NOMO-1 treated with dmso at 0.1 percent for 144 hours (cell line): ENCODE measurements at regions not wholly inside any gene's neighbourhood (a gene's known extent, or its start where the extent isn't known, plus 50 kb on each side); places are given as distances from the start of the nearest gene placed in this dataset.
A peak's percentile ranks its signal among the peaks of the same experiment; 100 is the strongest.
"Not testable (repeated sequence)": the region's sequence is repeated elsewhere in the genome, so short reads cannot be mapped to it uniquely, and the experiment has no call there.

ENCODE experiments used
- DNase-seq: peaks from one replicate; lab custom pipeline; 2025; ENCODE audit not compliant: unreplicated experiment; lab: John Stamatoyannopoulos, UW

DNA sequence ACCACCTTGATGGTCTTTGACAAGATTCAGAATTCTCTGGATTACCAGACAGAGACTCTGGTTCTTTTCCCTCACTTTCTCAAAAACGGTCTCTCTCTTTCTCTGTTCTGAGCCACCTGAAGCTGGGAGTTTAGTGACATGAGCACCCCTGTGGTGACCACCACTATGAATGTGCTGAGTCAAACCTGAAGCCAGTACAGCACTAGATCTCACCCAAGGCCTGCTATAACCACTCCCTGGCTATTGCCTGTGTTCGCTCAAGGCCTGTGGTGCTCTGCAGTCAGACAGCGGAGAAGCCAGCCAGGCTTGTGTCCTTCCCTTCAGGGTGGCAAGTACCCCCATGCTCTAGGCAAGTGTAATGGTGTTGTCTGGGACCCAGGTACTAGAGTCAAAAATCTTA, 828.9 kb upstream of the NXPH2 start:
- no peak for DNase-seq

- DNase-seq: no peak
Observed at GRCh38 chr2:139605668-139606067, 825.5 kb upstream of the NXPH2 start.

GRCh38 chr2:139600166-139600565, 820.0 kb upstream of the NXPH2 start:
- DNase-seq: no peak

- no peak for DNase-seq
Observed at GRCh38 chr2:139585101-139585500, 804.9 kb upstream of the NXPH2 start.

GRCh38 chr2:139574371-139574770, 794.2 kb upstream of the NXPH2 start:
- DNase-seq: no peak

GRCh38 chr2:139556789-139557188, 776.6 kb upstream of the NXPH2 start:
- no peak for DNase-seq

- DNase-seq: no peak
Observed at GRCh38 chr2:139550873-139551272, 770.7 kb upstream of the NXPH2 start.

DNA sequence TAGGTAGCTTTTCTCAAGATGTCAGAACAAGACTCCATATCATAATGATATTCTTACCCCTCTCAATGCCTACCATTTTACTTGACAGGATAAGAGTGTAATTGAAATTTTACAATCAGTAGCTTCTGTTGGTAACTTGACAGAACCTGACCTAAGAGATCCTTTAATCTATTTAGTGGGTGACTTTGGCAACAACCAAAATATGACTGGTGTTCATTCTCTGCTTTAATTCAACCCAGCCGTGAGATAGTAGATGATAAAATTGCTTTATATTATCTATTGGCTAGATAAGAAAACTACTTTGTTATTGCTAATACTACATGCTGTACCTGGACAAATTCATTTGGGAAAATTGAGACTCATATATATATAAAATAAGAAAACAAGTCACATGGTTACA, 770.2 kb upstream of the NXPH2 start:
- no peak for DNase-seq

GRCh38 chr2:139544186-139544851, 764.1 kb upstream of the NXPH2 start:
- no peak for DNase-seq

DNA sequence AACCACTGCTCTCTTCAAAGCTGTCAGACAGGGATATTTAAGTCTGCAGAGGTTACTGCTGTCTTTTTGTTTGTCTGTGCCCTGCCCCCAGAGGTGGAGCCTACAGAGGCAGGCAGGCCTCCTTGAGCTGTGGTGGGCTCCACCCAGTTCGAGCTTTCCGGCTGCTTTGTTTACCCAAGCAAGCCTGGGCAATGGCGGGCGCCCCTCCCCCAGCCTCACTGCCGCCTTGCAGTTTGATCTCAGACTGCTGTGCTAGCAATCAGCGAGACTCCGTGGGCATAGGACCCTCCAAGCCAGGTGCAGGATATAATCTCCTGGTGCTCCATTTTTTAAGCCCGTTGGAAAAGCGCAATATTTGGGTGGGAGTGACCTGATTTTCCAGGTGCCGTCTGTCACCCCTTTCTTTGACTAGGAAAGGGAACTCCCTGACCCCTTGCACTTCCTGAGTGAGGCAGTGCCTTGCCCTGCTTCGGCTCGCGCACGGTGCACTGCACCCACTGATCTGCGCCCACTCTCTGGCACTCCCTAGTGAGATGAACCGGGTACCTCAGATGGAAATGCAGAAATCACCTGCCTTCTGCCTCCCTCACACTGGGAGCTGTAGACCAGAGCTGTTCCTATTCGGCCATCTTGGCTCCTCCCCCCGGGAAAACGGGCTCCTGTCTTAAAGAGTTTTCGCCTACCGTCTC, 758.3 kb upstream of the NXPH2 start:
- not testable (repeated sequence) for DNase-seq

- DNase-seq: no peak
Observed at GRCh38 chr2:139529080-139529479, 748.9 kb upstream of the NXPH2 start.

DNA sequence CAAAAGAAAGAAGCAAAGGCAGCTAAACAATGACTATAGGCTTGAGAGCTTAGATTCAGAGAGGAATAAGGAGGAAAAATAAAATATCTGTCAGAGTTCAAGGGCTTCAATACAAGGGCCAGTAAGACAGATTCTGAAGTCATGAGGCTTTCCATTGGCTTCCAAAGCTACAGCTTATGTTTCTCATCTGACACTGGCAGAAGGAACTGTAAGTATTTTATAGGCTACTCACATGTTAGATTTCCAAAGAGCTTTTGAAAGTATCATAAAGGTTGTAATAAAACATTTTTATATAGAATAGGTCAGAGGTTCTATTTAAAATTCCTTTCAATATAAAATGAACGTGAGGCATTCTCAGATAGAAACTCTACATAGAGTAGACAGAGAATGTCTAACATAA, 746.6 kb upstream of the NXPH2 start:
- DNase-seq: no peak

- DNase-seq: no peak
Observed at GRCh38 chr2:139518321-139518720, 738.1 kb upstream of the NXPH2 start.

GRCh38 chr2:139514951-139515350, 734.8 kb upstream of the NXPH2 start:
- DNase-seq: no peak

DNA sequence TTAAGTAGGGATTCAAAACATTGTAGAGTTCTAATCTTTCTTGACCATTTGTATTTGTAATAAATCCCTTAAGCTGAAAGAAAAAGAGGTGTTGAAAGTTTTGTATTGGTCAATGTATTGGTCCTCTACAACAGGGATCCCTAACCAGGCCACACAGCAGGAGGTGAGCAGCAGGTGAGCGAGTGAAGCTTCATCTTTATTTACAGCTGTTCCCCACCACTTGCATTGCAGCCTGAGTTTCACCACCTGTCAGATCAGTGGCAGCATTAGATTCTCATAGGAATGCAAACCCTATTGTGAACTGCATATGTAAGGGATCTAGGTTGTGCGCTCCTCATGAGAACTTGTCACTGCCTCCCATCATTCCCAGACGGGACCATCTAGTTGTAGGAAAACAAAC, 715.7 kb upstream of the NXPH2 start:
- DNase-seq: no peak

GRCh38 chr2:139492131-139492680, 712.0 kb upstream of the NXPH2 start:
- DNase-seq: no peak

- DNase-seq: no peak
Observed at GRCh38 chr2:139480161-139480650, 700.0 kb upstream of the NXPH2 start.

DNA sequence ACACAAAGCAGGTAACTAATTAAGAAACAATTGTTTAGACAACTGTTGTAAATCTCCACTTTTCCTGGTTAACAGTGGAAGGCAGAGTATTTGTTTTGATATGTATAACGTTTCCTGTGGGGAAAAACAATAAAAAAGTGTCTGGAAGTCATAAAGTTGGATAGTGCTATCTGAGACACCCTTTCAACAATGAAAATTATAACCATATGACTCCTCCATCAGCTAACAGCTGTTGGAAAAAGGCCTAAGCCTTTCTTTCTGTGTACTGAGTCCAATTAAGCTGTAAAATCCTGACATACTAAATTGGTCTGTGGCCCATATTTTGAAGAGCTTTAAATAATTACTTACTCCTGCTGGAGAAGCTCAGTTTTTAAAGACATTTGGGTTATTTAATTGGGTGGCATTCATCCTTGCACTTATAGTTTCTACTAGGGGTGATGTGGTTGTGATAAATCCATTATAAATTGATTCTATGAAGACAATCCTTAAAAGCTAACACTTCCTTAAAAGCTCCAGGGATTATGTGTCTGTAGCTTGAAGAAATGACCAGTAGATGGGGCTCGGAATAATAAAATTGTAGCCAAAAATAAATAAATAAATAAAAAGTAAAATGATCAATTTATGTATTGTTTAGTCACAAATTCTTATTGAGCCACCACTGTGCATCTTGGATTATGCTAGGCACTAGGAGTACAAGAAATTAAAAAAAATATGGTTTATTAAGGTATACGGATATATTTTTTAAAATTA, 698.1 kb upstream of the NXPH2 start:
- DNase-seq: no peak

GRCh38 chr2:139477618-139478017, 697.4 kb upstream of the NXPH2 start:
- DNase-seq: no peak

GRCh38 chr2:139469985-139470384, 689.8 kb upstream of the NXPH2 start:
- DNase-seq: no peak

DNA sequence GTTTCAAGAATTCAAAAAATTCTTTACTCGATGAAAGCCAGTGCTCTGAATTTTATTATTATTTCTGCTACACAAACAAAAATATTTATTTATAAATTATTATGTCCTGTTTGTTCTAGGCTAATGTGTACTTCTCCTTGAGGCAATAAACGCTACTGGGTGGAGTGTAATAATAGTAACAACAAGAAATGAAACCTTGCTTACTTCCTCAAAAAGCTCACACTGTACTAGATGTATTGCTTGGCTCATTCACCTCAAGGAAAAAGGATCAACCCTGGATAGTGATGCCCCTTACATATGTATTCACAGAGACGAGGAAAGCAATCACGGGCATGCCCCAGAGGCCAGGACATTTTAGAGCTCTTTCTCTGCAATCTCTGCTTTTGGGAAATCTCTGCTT, 685.6 kb upstream of the NXPH2 start:
- peak; percentile 60 for DNase-seq

- DNase-seq: no peak
Observed at GRCh38 chr2:139457873-139458272, 677.7 kb upstream of the NXPH2 start.
